ENCODE measurements at regions not wholly inside any gene's neighbourhood (a gene's known extent, or its start where the extent isn't known, plus 50 kb on each side); places are given as distances from the start of the nearest gene placed in this dataset.

GRCh38 chr22:49412236-49412635, 415.4 kb downstream of the BRD1 start:
- no peak for TF ChIP-seq CTCF (conservative IDR thresholded peaks at IDR 0.05; ENCODE audit: low read depth in 2 of 2)
- TF ChIP-seq EZH2 (IDR thresholded peaks at IDR 0.05; ENCODE audit: low read depth, unreplicated experiment) = no peak
- TF ChIP-seq REST (IDR thresholded peaks at IDR 0.05; ENCODE audit: unreplicated experiment) = no peak
- TF ChIP-seq NANOG (IDR thresholded peaks at IDR 0.05; ENCODE audit: borderline replicate concordance) = no peak
- TF ChIP-seq ZNF331 (CRISPR knock-in tag; IDR thresholded peaks at IDR 0.05; ENCODE audit: low read depth) = no peak
- TF ChIP-seq POLR2AphosphoS5 (IDR thresholded peaks at IDR 0.05; ENCODE audit: low read depth) = no peak

Data from GM23338 (cell line).